NT2/D1 (cell line): ENCODE measurements at regions not wholly inside any gene's neighbourhood (a gene's known extent, or its start where the extent isn't known, plus 50 kb on each side); places are given as distances from the start of the nearest gene placed in this dataset.

ENCODE experiments used
- YY1 ChIP-seq: IDR thresholded peaks from 2 replicates; pipeline ENCODE4 v1.6.1; 2011; ENCODE audit not compliant: insufficient read length, insufficient read depth
- ZNF274 ChIP-seq: IDR thresholded peaks from 2 replicates; pipeline ENCODE4 v1.6.1; 2011; ENCODE audit warnings: mild to moderate bottlenecking, low read depth, low read length

DNA sequence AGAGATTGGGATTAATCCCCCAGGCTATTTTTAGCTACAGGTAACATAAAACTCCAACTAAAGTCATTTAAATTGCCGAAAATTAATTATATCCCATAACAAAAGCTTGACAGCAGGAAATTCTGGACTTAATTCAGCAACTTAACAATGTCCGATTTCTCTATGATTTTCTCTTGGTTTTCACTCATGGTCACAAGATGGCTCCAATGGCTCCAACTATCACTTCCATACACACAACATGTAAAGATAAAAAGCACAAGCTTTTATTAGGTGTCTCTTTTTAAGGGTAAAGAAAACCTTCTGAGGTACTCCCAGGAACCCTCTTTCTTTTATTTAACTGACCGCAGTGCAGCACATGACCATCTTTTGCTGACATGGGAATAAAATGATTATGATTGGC lies 363.5 kb upstream of the PTBP2 start:
- TF ChIP-seq YY1, result no peak
- TF ChIP-seq ZNF274, result no peak
